Fibroblast of the aortic adventitia (primary cell): ENCODE measurements at regions not wholly inside any gene's neighbourhood (a gene's known extent, or its start where the extent isn't known, plus 50 kb on each side); places are given as distances from the start of the nearest gene placed in this dataset.
"Not testable (repeated sequence)": the region's sequence is repeated elsewhere in the genome, so short reads cannot be mapped to it uniquely, and the experiment has no call there.

Experiments used
- DNase-seq: peaks from one replicate; pipeline ENCODE4 v3.0.0-alpha.2; 2010; ENCODE audit warnings: low read depth
- H3K4me3 ChIP-seq: 2 replicates; pipeline ENCODE4 v1.5.1; 2011; ENCODE audit warnings: low read depth, mild to moderate bottlenecking, control low read depth, low read length, moderate library complexity
- TF ChIP-seq, protein P1 (sequence below): IDR thresholded peaks from 2 replicates; pipeline ENCODE4 v1.5.1; 2011; ENCODE audit warnings: mild to moderate bottlenecking, low read length, control low read depth, inconsistent platforms; ENCODE audit not compliant: insufficient read depth

DNA sequence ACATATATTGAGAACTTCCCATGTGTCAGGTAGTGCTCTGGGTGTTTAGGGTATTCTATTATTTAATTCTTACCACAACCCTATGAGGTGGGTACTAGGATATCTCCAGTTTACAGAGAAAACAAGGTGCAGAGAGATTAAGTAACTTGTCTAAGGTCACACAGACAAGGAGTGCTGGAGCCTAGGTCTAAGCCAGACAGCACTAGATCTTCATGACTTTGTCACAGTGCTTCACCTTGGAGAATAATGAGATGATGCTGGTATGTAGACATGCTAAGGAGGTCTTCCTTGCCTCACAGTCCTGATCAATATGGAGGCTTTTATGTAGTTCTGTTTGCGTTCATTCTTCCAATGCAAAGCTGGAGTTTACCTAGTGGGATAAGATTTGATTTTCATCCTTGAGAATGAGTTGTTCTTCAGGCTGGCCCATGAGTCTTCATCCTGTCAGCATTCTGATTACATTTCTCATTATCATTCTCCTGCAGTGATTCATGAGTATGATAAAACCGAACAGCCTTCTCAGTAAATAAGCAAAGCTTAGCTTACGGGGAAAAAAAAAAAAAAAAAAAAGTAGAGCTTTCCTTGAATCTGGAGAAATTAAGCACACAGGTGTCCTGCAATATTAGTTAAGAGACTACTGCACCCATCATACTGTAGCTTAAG lies 176.3 kb downstream of the C9orf152 start:
- TF ChIP-seq, protein P1, sequence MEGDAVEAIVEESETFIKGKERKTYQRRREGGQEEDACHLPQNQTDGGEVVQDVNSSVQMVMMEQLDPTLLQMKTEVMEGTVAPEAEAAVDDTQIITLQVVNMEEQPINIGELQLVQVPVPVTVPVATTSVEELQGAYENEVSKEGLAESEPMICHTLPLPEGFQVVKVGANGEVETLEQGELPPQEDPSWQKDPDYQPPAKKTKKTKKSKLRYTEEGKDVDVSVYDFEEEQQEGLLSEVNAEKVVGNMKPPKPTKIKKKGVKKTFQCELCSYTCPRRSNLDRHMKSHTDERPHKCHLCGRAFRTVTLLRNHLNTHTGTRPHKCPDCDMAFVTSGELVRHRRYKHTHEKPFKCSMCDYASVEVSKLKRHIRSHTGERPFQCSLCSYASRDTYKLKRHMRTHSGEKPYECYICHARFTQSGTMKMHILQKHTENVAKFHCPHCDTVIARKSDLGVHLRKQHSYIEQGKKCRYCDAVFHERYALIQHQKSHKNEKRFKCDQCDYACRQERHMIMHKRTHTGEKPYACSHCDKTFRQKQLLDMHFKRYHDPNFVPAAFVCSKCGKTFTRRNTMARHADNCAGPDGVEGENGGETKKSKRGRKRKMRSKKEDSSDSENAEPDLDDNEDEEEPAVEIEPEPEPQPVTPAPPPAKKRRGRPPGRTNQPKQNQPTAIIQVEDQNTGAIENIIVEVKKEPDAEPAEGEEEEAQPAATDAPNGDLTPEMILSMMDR: no peak
- no peak overlapping the region for H3K4me3 ChIP-seq

GRCh38 chr9:110032532-110032931 lies 175.4 kb downstream of the C9orf152 start:
- not testable (repeated sequence) for DNase-seq, H3K4me3 ChIP-seq

More for the DNA sequence above, 176.3 kb downstream of the C9orf152 start:
- peak; percentile 82 for DNase-seq

- TF ChIP-seq, protein P1: no peak
- peak; percentile 36 for DNase-seq
- no peak overlapping the region for H3K4me3 ChIP-seq
Observed at GRCh38 chr9:110033869-110034268, 174.1 kb downstream of the C9orf152 start.

GRCh38 chr9:110036286-110036685 lies 171.7 kb downstream of the C9orf152 start:
- peak; percentile 43 for DNase-seq
- no peak overlapping the region for H3K4me3 ChIP-seq
- TF ChIP-seq, protein P1: no peak

DNA sequence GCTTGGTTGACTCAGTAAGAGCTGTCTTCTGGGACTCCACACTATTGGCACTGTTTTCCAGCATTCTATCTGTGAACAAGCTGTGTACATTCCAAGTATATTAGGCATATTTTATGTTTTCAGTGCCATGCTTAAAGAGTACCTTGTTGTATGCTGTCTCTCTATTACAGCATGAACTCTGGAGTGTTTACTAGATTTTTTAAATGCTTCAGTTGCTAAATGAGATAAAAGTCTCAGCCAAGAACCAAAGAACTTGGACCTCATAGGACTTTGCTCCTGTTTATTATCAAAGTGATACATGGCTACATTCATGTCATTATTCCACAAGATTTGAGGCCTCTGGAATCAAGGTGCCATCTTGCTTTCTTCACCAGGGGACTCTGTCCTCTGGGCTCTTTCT lies 167.2 kb downstream of the C9orf152 start:
- TF ChIP-seq, protein P1: no peak
- peak; percentile 93 for DNase-seq
- H3K4me3 ChIP-seq: no peak overlapping the region

- H3K4me3 ChIP-seq: no peak overlapping the region
- TF ChIP-seq, protein P1: no peak
Observed at GRCh38 chr9:110041452-110041851, 166.5 kb downstream of the C9orf152 start.

DNA sequence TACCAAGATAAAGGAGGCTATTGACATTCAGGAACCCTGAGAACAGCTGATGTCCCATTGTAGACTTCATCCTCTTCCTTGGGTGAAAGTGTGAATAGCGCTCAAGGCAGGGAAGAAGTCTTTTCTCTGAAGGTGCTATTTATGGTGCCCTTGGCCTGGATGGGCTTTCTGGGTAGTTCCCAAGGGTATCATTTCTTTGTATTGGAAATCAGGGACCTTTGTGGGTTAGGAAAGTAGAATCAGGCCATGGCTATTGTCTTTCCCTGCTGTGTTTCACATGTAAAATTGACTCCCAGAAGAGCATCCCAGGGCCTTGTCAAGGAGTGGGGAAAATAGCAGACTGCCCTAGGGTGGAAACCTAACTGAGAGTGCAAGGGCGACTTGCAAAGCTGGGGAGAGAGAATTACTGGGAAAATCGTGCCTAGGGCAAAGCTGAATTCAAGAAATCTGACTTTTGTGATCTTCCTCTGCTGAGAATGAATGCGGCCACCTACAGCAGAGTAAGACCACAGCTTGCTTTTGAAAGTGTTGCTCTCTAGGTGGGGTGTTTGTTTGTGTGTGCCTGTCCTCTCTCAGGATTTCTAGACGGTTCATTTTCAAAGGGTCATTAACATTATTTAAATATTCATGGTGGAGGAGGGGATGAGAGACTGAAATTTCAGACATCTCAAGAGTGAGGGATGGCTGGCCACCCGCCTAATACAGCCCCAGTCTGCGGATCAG lies 160.6 kb downstream of the C9orf152 start:
- no peak for DNase-seq
- no peak overlapping the region for H3K4me3 ChIP-seq
- TF ChIP-seq, protein P1: no peak

More at GRCh38 chr9:110041452-110041851, 166.5 kb downstream of the C9orf152 start:
- DNase-seq: no peak
